WTC11 (cell line): ENCODE measurements at regions not wholly inside any gene's neighbourhood (a gene's known extent, or its start where the extent isn't known, plus 50 kb on each side); places are given as distances from the start of the nearest gene placed in this dataset.

ENCODE experiments used
- ATAC-seq: fragments of 200-7000 bp; cut with Tn5 transposase; 2 replicates; pipeline ENCODE4 v1.10.0; 2021; ENCODE audit warnings: mild to moderate bottlenecking, moderate library complexity
- CTCF ChIA-PET: fragments of 300-600 bp; sonication (Branson Sonifier 250); formaldehyde crosslinking; loops from one replicate; lab custom pipeline; 2021; ENCODE audit warnings: antibody characterized with exemption; lab: Charles Lee
- POLR2A ChIA-PET: fragments of 350-600 bp; sonication (Branson Sonifier 250); formaldehyde crosslinking; loops from one replicate; lab custom pipeline; 2021; ENCODE audit warnings: antibody characterized with exemption; lab: Charles Lee
- DNase-seq: peaks from one replicate; pipeline ENCODE4 v3.0.0; 2021; ENCODE audit warnings: low spot score
- H3K27ac Mint-ChIP-seq: 2 replicates; pipeline ENCODE4 v1.8.0; 2021; ENCODE audit warnings: mixed read lengths
- H3K27me3 Mint-ChIP-seq: 2 replicates; pipeline ENCODE4 v1.8.0; 2021; ENCODE audit warnings: low read depth, mild to moderate bottlenecking, moderate library complexity, mixed read lengths
- H3K36me3 Mint-ChIP-seq: 2 replicates; pipeline ENCODE4 v1.8.0; 2021; ENCODE audit warnings: mixed read lengths
- H3K4me1 Mint-ChIP-seq: 2 replicates; pipeline ENCODE4 v1.8.0; 2022; ENCODE audit warnings: mixed read lengths
- H3K4me3 Mint-ChIP-seq: 2 replicates; pipeline ENCODE4 v1.8.0; 2021; ENCODE audit warnings: mild to moderate bottlenecking, moderate library complexity, mixed read lengths
- H3K9me3 Mint-ChIP-seq: 2 replicates; pipeline ENCODE4 v1.8.0; 2021; ENCODE audit warnings: mixed read lengths
- CBFB ChIP-seq: sonication (generic); formaldehyde crosslinking; IDR thresholded peaks from 2 replicates; pipeline ENCODE4 v1.8.1; 2022; ENCODE audit warnings: mild to moderate bottlenecking, low read depth, missing genetic modification reagents
- CREM ChIP-seq: sonication (generic); formaldehyde crosslinking; IDR thresholded peaks from 2 replicates; pipeline ENCODE4 v1.8.1; 2022; ENCODE audit warnings: mild to moderate bottlenecking, missing genetic modification reagents, moderate library complexity
- ETV6 ChIP-seq: sonication (generic); formaldehyde crosslinking; IDR thresholded peaks from 2 replicates; pipeline ENCODE4 v1.8.1; 2022; ENCODE audit warnings: mild to moderate bottlenecking, missing genetic modification reagents
- GRHL2 ChIP-seq: fragments of 250-450 bp; sonication (Bioruptor Pico); IDR thresholded peaks from 2 replicates; pipeline ENCODE4 v1.8.0; 2022; ENCODE audit warnings: mild to moderate bottlenecking, moderate library complexity; ENCODE audit not compliant: insufficient replicate concordance, severe bottlenecking
- JAZF1 ChIP-seq: fragments of 250-450 bp; sonication (Bioruptor Pico); IDR thresholded peaks from 2 replicates; pipeline ENCODE4 v1.9.0; 2021; ENCODE audit warnings: moderate library complexity, mild to moderate bottlenecking, inconsistent platforms
- NR1H2 ChIP-seq: sonication (generic); formaldehyde crosslinking; IDR thresholded peaks from 2 replicates; pipeline ENCODE4 v1.9.0; 2021; ENCODE audit warnings: mild to moderate bottlenecking, moderate library complexity, missing genetic modification reagents
- NR3C1 ChIP-seq: sonication (generic); formaldehyde crosslinking; conservative IDR thresholded peaks from 2 replicates; pipeline ENCODE4 v1.8.1; 2023; ENCODE audit warnings: low read depth, mild to moderate bottlenecking, missing genetic modification reagents
- RELA ChIP-seq: sonication (generic); formaldehyde crosslinking; IDR thresholded peaks from 2 replicates; pipeline ENCODE4 v1.8.1; 2022; ENCODE audit warnings: missing genetic modification reagents, mild to moderate bottlenecking, borderline replicate concordance
- SP1 ChIP-seq: sonication (generic); formaldehyde crosslinking; conservative IDR thresholded peaks from 2 replicates; pipeline ENCODE4 v1.8.1; 2022; ENCODE audit warnings: missing genetic modification reagents
- ZNF121 ChIP-seq: sonication (generic); formaldehyde crosslinking; IDR thresholded peaks from 2 replicates; pipeline ENCODE4 v1.8.0; 2023; ENCODE audit warnings: missing genetic modification reagents
- ZNF232 ChIP-seq: sonication (generic); formaldehyde crosslinking; IDR thresholded peaks from 2 replicates; pipeline ENCODE4 v1.8.0; 2022; ENCODE audit warnings: mild to moderate bottlenecking, missing genetic modification reagents
- ZNF671 ChIP-seq: fragments of 250-450 bp; sonication (Bioruptor Pico); IDR thresholded peaks from 2 replicates; pipeline ENCODE4 v1.8.0; 2021; ENCODE audit warnings: mild to moderate bottlenecking
- TF ChIP-seq, protein P1 (sequence below): fragments of 250-450 bp; sonication (Bioruptor Pico); conservative IDR thresholded peaks from 2 replicates; pipeline ENCODE4 v1.9.0; 2021; ENCODE audit warnings: mild to moderate bottlenecking
- TF ChIP-seq, protein P2 (sequence below): sonication (generic); formaldehyde crosslinking; conservative IDR thresholded peaks from 2 replicates; pipeline ENCODE4 v1.8.1; 2022; ENCODE audit warnings: mild to moderate bottlenecking, missing genetic modification reagents
- TF ChIP-seq, protein P3 (sequence below): sonication (generic); formaldehyde crosslinking; IDR thresholded peaks from 2 replicates; pipeline ENCODE4 v1.8.0; 2023; ENCODE audit warnings: mild to moderate bottlenecking, missing genetic modification reagents
- TF ChIP-seq, protein P4 (sequence below): sonication (generic); formaldehyde crosslinking; IDR thresholded peaks from 2 replicates; pipeline ENCODE4 v1.8.1; 2022; ENCODE audit warnings: low read depth, missing genetic modification reagents, borderline replicate concordance
- TF ChIP-seq, protein P5 (sequence below): sonication (generic); formaldehyde crosslinking; IDR thresholded peaks from 2 replicates; pipeline ENCODE4 v1.8.1; 2023; ENCODE audit warnings: mild to moderate bottlenecking, missing genetic modification reagents, moderate library complexity

DNA sequence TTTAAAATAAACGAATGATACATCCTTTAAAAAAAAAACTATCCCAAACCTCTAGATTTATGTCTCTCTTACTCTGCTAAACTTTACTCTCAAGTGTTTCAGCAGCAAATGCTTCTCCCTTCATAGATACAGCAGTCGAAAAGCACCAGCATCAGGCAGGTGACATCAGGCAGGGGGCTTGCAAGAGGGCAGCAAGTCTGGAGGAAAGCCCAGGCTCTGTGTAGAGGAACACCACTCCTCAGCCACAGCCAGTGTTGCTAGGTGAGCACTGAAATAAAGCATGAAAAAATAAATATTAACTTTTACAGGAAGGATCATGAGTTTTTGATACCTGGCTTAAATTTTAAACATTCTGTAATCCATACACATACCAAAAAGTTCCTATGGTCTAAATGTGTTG lies 419.4 kb downstream of the GALC start:
- no peak for ATAC-seq
- Mint-ChIP-seq H3K27ac (no peak overlapping the region), H3K9me3 (no peaks in the 10 kb centered on the region), H3K4me3 (no peak overlapping the region), H3K27me3 (no peaks in the 10 kb centered on the region), H3K36me3 (no peaks in the 10 kb centered on the region), H3K4me1 (no peaks in the 10 kb centered on the region)
- POLR2A ChIA-PET: no interaction called here
- CTCF ChIA-PET: no interaction called here
- no peak for DNase-seq
- no peak for TF ChIP-seq ETV6 (CRISPR knock-in tag)
- no peak for TF ChIP-seq RELA (CRISPR knock-in tag)
- TF ChIP-seq, protein P1, sequence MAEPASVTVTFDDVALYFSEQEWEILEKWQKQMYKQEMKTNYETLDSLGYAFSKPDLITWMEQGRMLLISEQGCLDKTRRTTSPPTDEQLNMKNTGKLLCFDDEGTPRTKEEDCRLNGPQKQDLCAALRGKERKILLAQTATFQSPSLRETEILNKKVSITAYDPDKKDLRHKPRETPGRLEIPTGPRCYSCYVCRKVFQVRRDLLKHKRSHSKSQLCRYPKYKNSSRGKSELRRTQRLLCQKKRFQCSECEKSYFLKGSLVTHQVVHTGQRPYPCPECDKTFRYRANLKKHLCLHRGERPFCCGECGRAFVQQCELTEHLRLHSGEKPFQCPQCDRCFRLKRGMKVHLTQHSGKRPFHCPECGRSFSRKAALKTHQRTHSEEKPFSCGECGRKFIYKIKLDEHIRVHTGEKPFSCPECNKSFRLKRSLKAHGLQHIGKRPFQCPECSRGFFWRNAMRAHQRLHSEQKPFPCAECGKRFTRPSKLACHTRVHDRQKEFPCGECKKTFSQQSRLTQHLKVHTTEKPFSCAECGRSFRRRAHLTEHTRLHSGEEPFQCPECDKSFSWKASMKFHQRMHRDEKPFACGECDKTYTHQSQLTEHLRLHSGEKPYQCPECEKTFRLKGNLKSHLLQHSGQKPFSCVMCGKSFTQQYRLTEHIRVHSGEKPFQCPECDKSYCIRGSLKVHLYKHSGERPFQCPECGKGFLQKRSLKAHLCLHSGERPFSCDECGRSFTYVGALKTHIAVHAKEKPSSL (CRISPR knock-in tag): no peak
- TF ChIP-seq, protein P2, sequence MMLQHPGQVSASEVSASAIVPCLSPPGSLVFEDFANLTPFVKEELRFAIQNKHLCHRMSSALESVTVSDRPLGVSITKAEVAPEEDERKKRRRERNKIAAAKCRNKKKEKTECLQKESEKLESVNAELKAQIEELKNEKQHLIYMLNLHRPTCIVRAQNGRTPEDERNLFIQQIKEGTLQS (CRISPR knock-in tag): no peak
- TF ChIP-seq NR1H2 (CRISPR knock-in tag): no peak
- TF ChIP-seq, protein P3, sequence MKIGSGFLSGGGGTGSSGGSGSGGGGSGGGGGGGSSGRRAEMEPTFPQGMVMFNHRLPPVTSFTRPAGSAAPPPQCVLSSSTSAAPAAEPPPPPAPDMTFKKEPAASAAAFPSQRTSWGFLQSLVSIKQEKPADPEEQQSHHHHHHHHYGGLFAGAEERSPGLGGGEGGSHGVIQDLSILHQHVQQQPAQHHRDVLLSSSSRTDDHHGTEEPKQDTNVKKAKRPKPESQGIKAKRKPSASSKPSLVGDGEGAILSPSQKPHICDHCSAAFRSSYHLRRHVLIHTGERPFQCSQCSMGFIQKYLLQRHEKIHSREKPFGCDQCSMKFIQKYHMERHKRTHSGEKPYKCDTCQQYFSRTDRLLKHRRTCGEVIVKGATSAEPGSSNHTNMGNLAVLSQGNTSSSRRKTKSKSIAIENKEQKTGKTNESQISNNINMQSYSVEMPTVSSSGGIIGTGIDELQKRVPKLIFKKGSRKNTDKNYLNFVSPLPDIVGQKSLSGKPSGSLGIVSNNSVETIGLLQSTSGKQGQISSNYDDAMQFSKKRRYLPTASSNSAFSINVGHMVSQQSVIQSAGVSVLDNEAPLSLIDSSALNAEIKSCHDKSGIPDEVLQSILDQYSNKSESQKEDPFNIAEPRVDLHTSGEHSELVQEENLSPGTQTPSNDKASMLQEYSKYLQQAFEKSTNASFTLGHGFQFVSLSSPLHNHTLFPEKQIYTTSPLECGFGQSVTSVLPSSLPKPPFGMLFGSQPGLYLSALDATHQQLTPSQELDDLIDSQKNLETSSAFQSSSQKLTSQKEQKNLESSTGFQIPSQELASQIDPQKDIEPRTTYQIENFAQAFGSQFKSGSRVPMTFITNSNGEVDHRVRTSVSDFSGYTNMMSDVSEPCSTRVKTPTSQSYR (CRISPR knock-in tag): no peak
- TF ChIP-seq JAZF1 (CRISPR knock-in tag): no peak
- TF ChIP-seq ZNF671 (CRISPR knock-in tag): no peak
- TF ChIP-seq SP1 (CRISPR knock-in tag): no peak
- TF ChIP-seq CBFB: no peak
- no peak for TF ChIP-seq CREM
- TF ChIP-seq NR3C1 (CRISPR knock-in tag): no peak
- TF ChIP-seq, protein P4, sequence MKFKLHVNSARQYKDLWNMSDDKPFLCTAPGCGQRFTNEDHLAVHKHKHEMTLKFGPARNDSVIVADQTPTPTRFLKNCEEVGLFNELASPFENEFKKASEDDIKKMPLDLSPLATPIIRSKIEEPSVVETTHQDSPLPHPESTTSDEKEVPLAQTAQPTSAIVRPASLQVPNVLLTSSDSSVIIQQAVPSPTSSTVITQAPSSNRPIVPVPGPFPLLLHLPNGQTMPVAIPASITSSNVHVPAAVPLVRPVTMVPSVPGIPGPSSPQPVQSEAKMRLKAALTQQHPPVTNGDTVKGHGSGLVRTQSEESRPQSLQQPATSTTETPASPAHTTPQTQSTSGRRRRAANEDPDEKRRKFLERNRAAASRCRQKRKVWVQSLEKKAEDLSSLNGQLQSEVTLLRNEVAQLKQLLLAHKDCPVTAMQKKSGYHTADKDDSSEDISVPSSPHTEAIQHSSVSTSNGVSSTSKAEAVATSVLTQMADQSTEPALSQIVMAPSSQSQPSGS (CRISPR knock-in tag): no peak
- TF ChIP-seq, protein P5, sequence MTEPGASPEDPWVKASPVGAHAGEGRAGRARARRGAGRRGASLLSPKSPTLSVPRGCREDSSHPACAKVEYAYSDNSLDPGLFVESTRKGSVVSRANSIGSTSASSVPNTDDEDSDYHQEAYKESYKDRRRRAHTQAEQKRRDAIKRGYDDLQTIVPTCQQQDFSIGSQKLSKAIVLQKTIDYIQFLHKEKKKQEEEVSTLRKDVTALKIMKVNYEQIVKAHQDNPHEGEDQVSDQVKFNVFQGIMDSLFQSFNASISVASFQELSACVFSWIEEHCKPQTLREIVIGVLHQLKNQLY (CRISPR knock-in tag): no peak

DNA sequence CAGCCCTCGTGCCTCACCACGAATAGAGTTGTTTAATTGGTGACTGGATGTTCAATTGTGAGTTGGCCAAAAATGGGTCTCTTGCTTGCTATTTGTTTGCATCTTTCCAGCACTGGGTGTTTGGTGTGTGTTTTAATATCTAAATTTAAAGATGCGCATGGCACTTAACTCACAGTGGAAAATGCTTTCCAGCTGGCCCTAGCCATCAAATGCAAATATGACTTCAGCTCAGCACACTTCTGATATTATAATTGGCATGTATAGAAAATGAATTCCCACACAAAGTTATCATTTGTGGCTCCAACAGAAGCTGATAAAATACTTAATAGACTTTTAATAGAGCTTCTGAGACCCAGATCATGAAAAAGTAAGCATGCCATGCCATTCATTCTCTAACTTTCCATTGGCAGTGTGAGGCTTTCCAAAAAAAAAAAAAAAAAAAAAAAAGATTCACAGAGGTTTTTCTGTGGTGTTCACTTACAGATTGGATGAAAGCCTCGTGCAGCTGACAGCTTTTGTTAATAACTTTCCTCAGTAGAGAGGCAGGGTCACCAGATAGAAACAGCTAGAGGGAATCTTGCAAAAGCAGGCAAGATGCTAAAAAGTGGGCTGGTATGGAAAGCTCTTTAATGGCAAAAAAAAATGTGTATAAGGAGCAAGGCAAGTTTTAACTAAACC lies 425.2 kb downstream of the GALC start:
- TF ChIP-seq ZNF121 (no peak), GRHL2 (CRISPR knock-in tag) (no peak), ZNF232 (CRISPR knock-in tag) (no peak)
- Mint-ChIP-seq H3K27ac (no peak overlapping the region), H3K9me3 (peaks cover 30% of the 10 kb centered on the region), H3K27me3 (no peaks in the 10 kb centered on the region), H3K36me3 (peaks cover 5% of the 10 kb centered on the region), H3K4me1 (peaks cover 9% of the 10 kb centered on the region; the same call in 1 of the 2 replicates), H3K4me3 (no peak overlapping the region)
- DNase-seq (no peak), ATAC-seq (no peak)
- ChIA-PET CTCF (interaction anchor here (1.5 kb wide), 1 partner anchor 48 kb away, joined by 3 read pairs; no protein-coding TSS in a partner anchor), POLR2A (no interaction called here)
